Body of pancreas (tissue), 4 donors: ENCODE measurements at regions not wholly inside any gene's neighbourhood (a gene's known extent, or its start where the extent isn't known, plus 50 kb on each side); places are given as distances from the start of the nearest gene placed in this dataset.

ENCODE experiments used
- ATAC-seq: fragments of 150-250 bp; one replicate; pipeline ENCODE4 v1.9.1; 2016
- DNase-seq, 4 donors: peaks; one replicate each; pipeline ENCODE4 v3.0.0-alpha.2; 2019
- H3K27ac ChIP-seq, 4 donors: fragments of 200-600 bp; sonication (generic); 1 replicate in 3 of 4; 2 replicates in 1 of 4; pipeline versions ENCODE4 v1.5.1 to v1.6.1; 2016 to 2019; ENCODE audit warnings: mild to moderate bottlenecking in 1 of 4, mixed read lengths in 1 of 4, moderate library complexity in 1 of 4
- H3K27me3 ChIP-seq, 2 donors: fragments of 200-600 bp; sonication (generic); one replicate each; pipeline ENCODE4 v1.6.0; 2016; ENCODE audit warnings: mild to moderate bottlenecking in 1 of 2
- H3K36me3 ChIP-seq, 2 donors: fragments of 200-600 bp; sonication (generic); replicated peaks in 1 of 2; 2 replicates each; pipeline ENCODE4 v1.5.1; 2016; ENCODE audit warnings: low read depth in 2 of 2; ENCODE audit not compliant: insufficient read depth in 1 of 2
- H3K4me1 ChIP-seq: fragments of 200-600 bp; sonication (generic); one replicate; pipeline ENCODE4 v1.6.0; 2016
- H3K4me3 ChIP-seq, 2 donors: fragments of 200-600 bp; sonication (generic); 1 replicate in 1 of 2; 2 replicates in 1 of 2; pipeline ENCODE4 v1.5.1; 2016 to 2019
- H3K9me3 ChIP-seq, 3 donors: fragments of 200-600 bp; sonication (generic); 1 replicate in 2 of 3; 2 replicates in 1 of 3; pipeline ENCODE4 v1.5.1; 2016
- CTCF ChIP-seq, 7 experiments: fragments of 450-650 bp in 4 of 7; fragments of 200-600 bp in 3 of 7; sonication (generic) in 3 of 7; IDR thresholded peaks; one replicate each; pipeline ENCODE4 v1.5.1; 2016 to 2019; ENCODE audit warnings: antibody characterized with exemption in 7 of 7
- POLR2A ChIP-seq, 3 donors: fragments of 450-650 bp; IDR thresholded peaks; one replicate each; pipeline ENCODE4 v1.6.1; 2016; ENCODE audit warnings: antibody characterized with exemption in 3 of 3, mild to moderate bottlenecking in 2 of 3
- WGBS, 2 donors: methylation state at CpG; one replicate each; pipeline ENCODE4 v1.1.5; 2017; 5-methylcytosine and 5-hydroxymethylcytosine counted together
- intact Hi-C: fragments of 100-400 bp; cut with DNase I; formaldehyde crosslinking; loops from one replicate; pipeline ENCODE4 v1.15.1; 2023

- TF ChIP-seq POLR2A (IDR thresholded peaks at IDR 0.05) (no peak), CTCF (IDR thresholded peaks at IDR 0.05) (no peak)
- DNase-seq (no peak), ATAC-seq (no peak)
- Histone ChIP-seq H3K9me3 (no peaks in the 10 kb centered on the region), H3K27me3 (no peaks in the 10 kb centered on the region), H3K27ac (no peak overlapping the region), H3K36me3 (no peaks in the 10 kb centered on the region), H3K4me1 (no peaks in the 10 kb centered on the region), H3K4me3 (no peak overlapping the region)
- 71 to 75% methylated on average over 4 of the region's 4 CpGs for WGBS, 2 donors
- intact Hi-C loops, result no loop called here
Measured at GRCh38 chr3:135627057-135627456, 338.5 kb upstream of the PPP2R3A start.

DNA sequence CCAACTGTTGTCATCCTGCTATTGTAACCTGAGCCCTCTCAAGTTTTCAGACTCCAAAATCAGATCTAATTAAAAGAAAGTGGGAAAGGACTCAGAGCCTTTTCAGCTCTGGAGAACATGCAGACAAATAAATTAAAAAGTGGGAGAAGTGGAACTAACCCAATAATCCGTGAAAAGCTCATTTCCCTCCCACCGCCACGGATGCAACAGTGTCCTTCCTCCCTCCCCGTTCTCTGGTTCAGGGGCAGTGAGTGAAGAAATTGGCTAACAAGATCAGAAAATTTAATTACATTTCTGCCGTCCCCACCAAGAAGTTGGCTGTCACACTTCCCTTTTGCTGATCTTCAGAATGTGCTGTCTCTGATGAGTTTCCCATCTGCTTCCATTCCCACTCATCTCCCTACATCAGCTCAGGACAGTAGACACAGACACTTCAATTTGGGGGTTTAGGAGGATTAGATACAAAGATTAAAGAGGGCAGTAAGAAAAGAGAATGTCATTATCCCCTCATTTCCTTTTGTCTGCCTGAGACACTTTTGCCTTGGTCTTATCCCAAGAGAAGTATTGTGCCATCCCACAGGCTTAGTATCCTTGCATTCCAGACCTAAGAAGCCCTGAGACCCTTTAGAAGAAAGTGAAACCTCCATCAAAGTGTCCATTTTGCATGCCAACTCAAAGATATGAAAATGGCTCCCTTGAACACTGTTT, 335.7 kb upstream of the PPP2R3A start:
- H3K36me3 ChIP-seq, result no peaks in the 10 kb centered on the region
- no peak overlapping the region for H3K27ac ChIP-seq
- no peak for DNase-seq
- 48 to 55% methylated on average over 5 of the region's 5 CpGs for WGBS, 2 donors
- H3K27me3 ChIP-seq, result no peaks in the 10 kb centered on the region
- no peak for ATAC-seq
- H3K9me3 ChIP-seq, result no peaks in the 10 kb centered on the region
- no peaks in the 10 kb centered on the region for H3K4me1 ChIP-seq
- no peak overlapping the region for H3K4me3 ChIP-seq
- intact Hi-C loops, result no loop called here
- TF ChIP-seq CTCF (IDR thresholded peaks at IDR 0.05), result no peak
- no peak for TF ChIP-seq POLR2A (IDR thresholded peaks at IDR 0.05)

- ATAC-seq, result no peak
- WGBS, 2 donors, result 56 to 79% methylated on average over 2 of the region's 2 CpGs
- no peak for TF ChIP-seq POLR2A (IDR thresholded peaks at IDR 0.05)
- no peak for TF ChIP-seq CTCF (IDR thresholded peaks at IDR 0.05)
- Histone ChIP-seq H3K9me3 (no peaks in the 10 kb centered on the region), H3K4me1 (no peaks in the 10 kb centered on the region), H3K27me3 (no peaks in the 10 kb centered on the region), H3K4me3 (no peak overlapping the region), H3K36me3 (no peaks in the 10 kb centered on the region), H3K27ac (no peak overlapping the region)
- intact Hi-C loops, result no loop called here
- no peak for DNase-seq
Measured at GRCh38 chr3:135632556-135633065, 332.9 kb upstream of the PPP2R3A start.

- DNase-seq (no peak), ATAC-seq (no peak)
- TF ChIP-seq POLR2A (IDR thresholded peaks at IDR 0.05) (no peak), CTCF (IDR thresholded peaks at IDR 0.05) (no peak)
- H3K4me1 ChIP-seq, result no peaks in the 10 kb centered on the region
- no peak overlapping the region for H3K4me3 ChIP-seq
- intact Hi-C loops, result no loop called here
- WGBS, 2 donors, result 76 to 77% methylated on average over 2 of the region's 2 CpGs
- no peak overlapping the region for H3K27ac ChIP-seq
- no peaks in the 10 kb centered on the region for H3K27me3 ChIP-seq
- no peaks in the 10 kb centered on the region for H3K36me3 ChIP-seq
- H3K9me3 ChIP-seq, result no peaks in the 10 kb centered on the region
Measured at GRCh38 chr3:135633078-135633477, 332.4 kb upstream of the PPP2R3A start.

- Histone ChIP-seq H3K27me3 (no peaks in the 10 kb centered on the region), H3K27ac (no peak overlapping the region), H3K4me1 (no peaks in the 10 kb centered on the region), H3K9me3 (no peaks in the 10 kb centered on the region), H3K36me3 (no peaks in the 10 kb centered on the region), H3K4me3 (no peak overlapping the region)
- intact Hi-C loops, result no loop called here
- no peak for ATAC-seq
- no peak for DNase-seq
- WGBS, 2 donors, result 46 to 61% methylated on average over 1 of the region's 1 CpG
- no peak for TF ChIP-seq POLR2A (IDR thresholded peaks at IDR 0.05)
- TF ChIP-seq CTCF (IDR thresholded peaks at IDR 0.05), result no peak
Measured at GRCh38 chr3:135636596-135636995, 328.9 kb upstream of the PPP2R3A start.
